ENCODE measurements at regions not wholly inside any gene's neighbourhood (a gene's known extent, or its start where the extent isn't known, plus 50 kb on each side); places are given as distances from the start of the nearest gene placed in this dataset.

DNA sequence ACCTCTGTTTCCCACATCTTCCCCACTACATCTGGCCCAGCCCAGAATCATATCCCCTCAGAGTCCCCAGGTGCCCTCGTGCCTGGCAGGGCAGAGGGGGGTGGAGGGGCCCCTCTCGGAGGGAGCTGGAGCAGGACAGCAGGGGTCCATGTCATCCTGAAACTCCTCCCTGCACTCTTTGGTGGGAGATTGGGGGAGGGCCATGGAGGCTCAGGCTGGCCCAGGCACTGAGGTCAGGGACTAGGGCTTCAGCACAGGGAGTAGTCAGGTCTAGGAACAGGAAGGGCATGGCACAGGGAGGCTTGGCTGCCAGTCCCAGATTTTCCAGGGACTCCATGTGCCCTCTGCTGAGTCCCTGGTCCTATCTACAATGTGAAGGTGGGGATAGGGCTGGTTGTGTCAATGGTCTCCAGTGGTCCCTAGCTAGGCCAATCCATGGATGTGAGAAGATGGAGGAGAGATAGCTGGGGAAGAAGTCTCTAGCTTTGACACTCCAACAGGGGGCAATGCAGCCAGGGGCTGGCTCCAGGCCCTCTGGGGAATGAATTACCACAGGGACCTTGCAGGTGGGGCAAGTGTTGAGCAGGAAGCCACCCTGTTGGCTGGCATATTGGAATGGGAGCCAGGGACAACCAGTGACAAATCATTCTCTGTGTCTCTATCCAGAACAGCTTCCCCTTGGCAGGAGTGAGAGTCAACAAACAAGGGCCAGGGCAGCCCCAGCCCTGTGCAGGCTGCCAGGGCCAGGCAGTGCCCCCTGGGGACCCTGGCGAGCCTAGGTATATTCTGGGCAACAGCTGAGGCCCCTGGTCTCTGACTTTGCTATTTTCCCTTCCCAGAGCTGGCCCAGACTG lies 154.4 kb downstream of the EFNB1 start (continued):
- TF ChIP-seq, protein P1, sequence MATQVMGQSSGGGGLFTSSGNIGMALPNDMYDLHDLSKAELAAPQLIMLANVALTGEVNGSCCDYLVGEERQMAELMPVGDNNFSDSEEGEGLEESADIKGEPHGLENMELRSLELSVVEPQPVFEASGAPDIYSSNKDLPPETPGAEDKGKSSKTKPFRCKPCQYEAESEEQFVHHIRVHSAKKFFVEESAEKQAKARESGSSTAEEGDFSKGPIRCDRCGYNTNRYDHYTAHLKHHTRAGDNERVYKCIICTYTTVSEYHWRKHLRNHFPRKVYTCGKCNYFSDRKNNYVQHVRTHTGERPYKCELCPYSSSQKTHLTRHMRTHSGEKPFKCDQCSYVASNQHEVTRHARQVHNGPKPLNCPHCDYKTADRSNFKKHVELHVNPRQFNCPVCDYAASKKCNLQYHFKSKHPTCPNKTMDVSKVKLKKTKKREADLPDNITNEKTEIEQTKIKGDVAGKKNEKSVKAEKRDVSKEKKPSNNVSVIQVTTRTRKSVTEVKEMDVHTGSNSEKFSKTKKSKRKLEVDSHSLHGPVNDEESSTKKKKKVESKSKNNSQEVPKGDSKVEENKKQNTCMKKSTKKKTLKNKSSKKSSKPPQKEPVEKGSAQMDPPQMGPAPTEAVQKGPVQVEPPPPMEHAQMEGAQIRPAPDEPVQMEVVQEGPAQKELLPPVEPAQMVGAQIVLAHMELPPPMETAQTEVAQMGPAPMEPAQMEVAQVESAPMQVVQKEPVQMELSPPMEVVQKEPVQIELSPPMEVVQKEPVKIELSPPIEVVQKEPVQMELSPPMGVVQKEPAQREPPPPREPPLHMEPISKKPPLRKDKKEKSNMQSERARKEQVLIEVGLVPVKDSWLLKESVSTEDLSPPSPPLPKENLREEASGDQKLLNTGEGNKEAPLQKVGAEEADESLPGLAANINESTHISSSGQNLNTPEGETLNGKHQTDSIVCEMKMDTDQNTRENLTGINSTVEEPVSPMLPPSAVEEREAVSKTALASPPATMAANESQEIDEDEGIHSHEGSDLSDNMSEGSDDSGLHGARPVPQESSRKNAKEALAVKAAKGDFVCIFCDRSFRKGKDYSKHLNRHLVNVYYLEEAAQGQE (IDR thresholded peaks at IDR 0.05): no peak
- TF ChIP-seq RAD21 (IDR thresholded peaks at IDR 0.05) (no peak), SP1 (IDR thresholded peaks at IDR 0.05) (no peak), HNF4G (IDR thresholded peaks at IDR 0.05) (no peak), RXRA (IDR thresholded peaks at IDR 0.05) (no peak), YY1 (IDR thresholded peaks at IDR 0.05) (no peak)

DNA sequence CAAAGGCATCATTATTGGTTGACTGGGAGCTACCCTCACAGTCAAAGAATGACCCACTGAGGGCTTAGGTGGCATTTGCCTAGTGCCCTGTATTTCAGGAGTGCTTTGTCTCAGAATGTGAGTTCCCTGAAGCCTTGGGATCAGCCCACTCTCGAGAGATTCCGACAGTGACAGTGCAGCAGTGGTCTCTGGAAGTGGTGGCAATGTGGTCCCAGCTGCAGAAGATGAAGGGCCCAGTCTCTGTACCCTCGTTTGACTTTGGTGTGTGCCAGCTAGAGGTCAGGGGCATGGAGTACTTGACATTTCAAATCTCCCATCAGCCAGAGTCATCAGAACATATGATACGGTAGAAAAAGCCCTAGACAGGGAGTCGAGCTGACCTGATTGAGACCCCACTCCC lies 153.7 kb downstream of the EFNB1 start:
- no peaks in the 10 kb centered on the region for H3K36me3 ChIP-seq (ENCODE audit: control insufficient read depth in 4 of 4, insufficient read depth in 3 of 4, low read depth in 1 of 4, low read length in 3 of 4)
- DNase-seq (ENCODE audit: low spot score): no peak
- peaks cover 0 to 2% (median 0%) of the 10 kb centered on the region in 4 donors for H3K27me3 ChIP-seq (ENCODE audit: control insufficient read depth in 4 of 4, insufficient read depth in 4 of 4, low read length in 3 of 4)
- no peak overlapping the region for H3K27ac ChIP-seq (ENCODE audit: low read depth in 1 of 2, low read length in 2 of 2)
- H3K9me3 ChIP-seq (ENCODE audit: control insufficient read depth in 4 of 4, low read length in 3 of 4): no peaks in the 10 kb centered on the region
- 89% methylated on average over 5 of the region's 5 CpGs for WGBS
- TF ChIP-seq GABPA (IDR thresholded peaks at IDR 0.05 in 1 of 2, conservative IDR thresholded peaks at IDR 0.05 in 1 of 2) (no peak), EGR1 (IDR thresholded peaks at IDR 0.05; ENCODE audit: low read depth in 2 of 2) (no peak), TAF1 (conservative IDR thresholded peaks at IDR 0.05) (no peak), YY1 (IDR thresholded peaks at IDR 0.05) (no peak), CTCF (IDR thresholded peaks at IDR 0.05; ENCODE audit: low read depth, low read length, missing input control) (no peak), RXRA (IDR thresholded peaks at IDR 0.05) (no peak), ZBTB33 (IDR thresholded peaks at IDR 0.05) (no peak), FOXA1 (IDR thresholded peaks at IDR 0.05) (no peak), NR2F2 (IDR thresholded peaks at IDR 0.05) (no peak), SP1 (IDR thresholded peaks at IDR 0.05) (no peak), FOXA2 (IDR thresholded peaks at IDR 0.05) (no peak), RAD21 (IDR thresholded peaks at IDR 0.05) (no peak), JUND (IDR thresholded peaks at IDR 0.05) (no peak), HNF4G (IDR thresholded peaks at IDR 0.05) (no peak), HNF4A (conservative IDR thresholded peaks at IDR 0.05) (no peak)
- TF ChIP-seq, protein P2, sequence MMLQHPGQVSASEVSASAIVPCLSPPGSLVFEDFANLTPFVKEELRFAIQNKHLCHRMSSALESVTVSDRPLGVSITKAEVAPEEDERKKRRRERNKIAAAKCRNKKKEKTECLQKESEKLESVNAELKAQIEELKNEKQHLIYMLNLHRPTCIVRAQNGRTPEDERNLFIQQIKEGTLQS (IDR thresholded peaks at IDR 0.05): no peak
- TF ChIP-seq, protein P1 (IDR thresholded peaks at IDR 0.05): no peak
- TF ChIP-seq, protein P3, sequence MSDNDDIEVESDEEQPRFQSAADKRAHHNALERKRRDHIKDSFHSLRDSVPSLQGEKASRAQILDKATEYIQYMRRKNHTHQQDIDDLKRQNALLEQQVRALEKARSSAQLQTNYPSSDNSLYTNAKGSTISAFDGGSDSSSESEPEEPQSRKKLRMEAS (IDR thresholded peaks at IDR 0.05): no peak
- H3K4me3 ChIP-seq (ENCODE audit: low read depth in 1 of 3, low read length in 3 of 3): no peak overlapping the region
- no peaks in the 10 kb centered on the region for H3K4me1 ChIP-seq (ENCODE audit: control insufficient read depth in 4 of 4, insufficient read depth in 4 of 4, low read length in 3 of 4)
- no peak overlapping the region for H3K9ac ChIP-seq (ENCODE audit: low read depth in 1 of 2, low read length in 2 of 2)

All from liver (tissue), 8 donors.